ENCODE measurements at regions not wholly inside any gene's neighbourhood (a gene's known extent, or its start where the extent isn't known, plus 50 kb on each side); places are given as distances from the start of the nearest gene placed in this dataset.

DNA sequence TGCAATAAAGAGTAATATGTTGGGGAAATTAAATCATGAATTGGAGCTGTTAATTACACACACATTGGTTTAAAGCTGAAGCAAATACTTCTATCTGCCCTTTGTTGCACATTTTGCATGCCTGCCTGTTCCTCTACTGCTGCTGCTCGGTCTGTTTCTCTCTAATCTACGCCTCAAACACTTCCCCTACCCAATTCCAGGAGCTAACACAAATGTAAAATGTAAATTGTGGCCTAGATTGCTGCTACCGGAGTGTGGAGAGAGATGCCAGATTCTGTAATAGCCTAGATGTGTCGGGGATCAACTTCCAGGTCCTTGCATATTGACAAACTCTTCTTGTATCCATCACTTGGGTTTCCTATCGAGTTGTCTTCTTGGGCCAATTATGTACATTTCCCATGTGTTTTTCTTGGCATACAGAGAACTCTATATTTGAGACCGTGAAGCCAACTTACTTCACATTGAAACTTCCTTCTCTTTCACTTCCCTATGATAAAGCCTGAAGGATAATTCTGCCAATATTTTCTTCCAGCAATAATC lies 450.4 kb upstream of the NR2F2 start:
- no peak for DNase-seq (ENCODE audit: low spot score)
- in situ Hi-C loops (cut with HindIII; ENCODE audit: low sequenced_read_pairs) = no loop called here

DNA sequence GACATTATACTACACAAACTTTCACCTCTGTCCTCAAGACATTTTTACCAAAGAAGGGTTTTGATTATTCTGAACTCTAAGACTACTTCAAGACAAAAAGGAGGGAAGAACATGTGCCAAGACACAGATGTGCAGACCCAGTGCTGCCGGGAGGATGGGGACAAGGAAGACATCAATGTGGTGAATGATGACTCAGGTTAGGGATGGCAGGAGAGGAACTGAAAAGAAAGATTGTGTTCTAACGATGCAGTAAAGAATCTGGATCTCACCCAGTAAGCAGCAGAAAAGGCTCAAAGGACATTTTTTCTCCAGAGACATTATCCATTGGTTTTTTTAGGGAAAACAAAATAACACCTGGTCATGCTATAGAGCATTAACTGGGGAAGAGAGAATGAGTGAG lies 449.9 kb upstream of the NR2F2 start:
- in situ Hi-C loops (cut with HindIII; ENCODE audit: low sequenced_read_pairs) = no loop called here
- no peak for DNase-seq (ENCODE audit: low spot score)

DNA sequence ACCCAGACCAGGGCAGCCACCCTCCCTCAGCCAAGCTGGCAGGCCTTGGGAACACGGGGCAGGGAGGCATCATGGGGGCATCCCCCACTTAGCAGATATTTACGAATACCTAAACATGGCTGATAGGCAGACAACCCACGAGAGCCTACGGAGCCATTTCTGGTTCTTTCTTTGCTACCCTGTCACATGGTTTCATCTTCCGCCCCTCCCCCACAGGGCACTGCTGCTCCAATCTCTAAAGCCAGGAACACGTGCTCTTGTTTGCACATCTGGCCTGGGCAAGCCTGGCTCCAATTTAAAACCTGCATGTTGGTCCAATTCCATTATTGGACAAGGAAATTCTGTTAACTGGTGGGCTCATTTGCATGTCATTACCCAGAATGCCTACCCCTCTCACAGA lies 447.4 kb upstream of the NR2F2 start:
- in situ Hi-C loops (cut with HindIII; ENCODE audit: low sequenced_read_pairs) = no loop called here
- no peak for DNase-seq (ENCODE audit: low spot score)

DNA sequence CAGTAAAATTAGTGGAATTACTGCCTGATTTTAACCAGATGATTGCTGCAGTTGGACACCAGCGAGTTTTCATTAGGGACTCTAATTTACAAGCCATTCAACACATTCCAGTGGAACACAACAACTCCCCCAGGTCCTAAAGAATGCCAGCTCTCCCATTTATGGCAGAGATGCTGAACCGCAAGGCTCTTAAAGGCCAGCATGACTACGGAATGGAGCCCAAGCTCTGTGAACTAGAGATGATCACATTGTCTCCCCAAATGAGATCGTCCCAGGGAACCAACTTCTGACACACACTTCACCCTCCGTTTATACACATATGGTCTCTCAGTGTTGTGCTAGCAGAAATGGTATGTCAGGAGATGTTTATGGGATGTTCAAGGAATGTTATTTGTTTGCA lies 446.2 kb upstream of the NR2F2 start:
- in situ Hi-C loops (cut with HindIII; ENCODE audit: low sequenced_read_pairs) = no loop called here

DNA sequence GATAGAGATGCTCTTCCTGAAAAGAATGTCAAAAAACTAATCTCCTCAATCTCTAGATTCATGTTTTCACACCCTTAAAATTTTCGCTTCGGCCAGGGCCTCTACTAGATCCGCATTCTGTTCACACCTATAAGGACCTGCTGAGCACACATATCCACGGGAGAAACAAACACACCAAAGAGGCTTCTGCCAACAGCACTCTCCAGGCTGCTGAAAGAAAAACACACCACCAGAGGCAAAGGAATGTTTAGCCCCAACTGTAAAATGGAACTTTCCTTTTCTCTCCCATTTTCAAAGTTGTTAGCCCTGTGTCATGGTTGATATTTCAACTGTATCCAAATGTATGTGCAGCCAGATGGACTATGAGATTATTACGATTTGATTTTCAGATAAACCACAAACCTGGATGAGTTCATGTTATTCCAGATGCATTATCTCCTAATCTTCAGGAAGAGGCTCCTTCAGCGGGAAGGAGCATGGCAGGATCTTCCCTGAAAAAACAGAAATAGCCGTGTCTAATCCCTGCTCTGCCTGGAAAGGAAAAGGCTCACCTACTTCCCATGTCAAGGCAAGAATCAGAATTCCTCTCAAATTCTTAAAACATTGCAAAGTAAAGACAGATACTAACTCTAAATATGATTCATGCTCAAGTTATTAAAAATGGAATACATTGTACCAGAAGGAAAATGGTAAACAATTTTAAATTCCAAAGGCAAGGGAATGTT lies 442.7 kb upstream of the NR2F2 start:
- DNase-seq (ENCODE audit: low spot score) = no peak
- in situ Hi-C loops (cut with HindIII; ENCODE audit: low sequenced_read_pairs) = no loop called here

More for the DNA sequence above, 446.2 kb upstream of the NR2F2 start:
- no peak for DNase-seq (ENCODE audit: low spot score)

DNA sequence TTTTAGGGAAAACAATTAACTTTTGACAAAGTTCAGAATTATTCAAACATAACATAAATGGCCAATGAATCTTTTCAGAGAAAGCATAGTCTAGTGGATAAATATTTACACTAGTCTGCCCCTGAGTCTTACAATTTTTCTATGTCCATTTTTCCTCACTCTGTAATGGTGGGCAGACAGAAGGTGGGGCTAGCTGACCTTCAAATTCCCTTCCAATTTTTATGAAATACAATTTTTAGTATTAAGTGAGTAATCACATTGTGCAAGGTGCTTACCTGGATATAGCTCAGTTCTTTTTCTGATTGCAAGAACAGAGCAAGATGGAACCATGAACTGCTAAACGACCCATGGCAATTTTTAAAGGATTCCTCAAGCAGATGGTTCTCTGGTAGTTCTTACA lies 441.7 kb upstream of the NR2F2 start:
- DNase-seq (ENCODE audit: low spot score) = no peak
- in situ Hi-C loops (cut with HindIII; ENCODE audit: low sequenced_read_pairs) = no loop called here

DNA sequence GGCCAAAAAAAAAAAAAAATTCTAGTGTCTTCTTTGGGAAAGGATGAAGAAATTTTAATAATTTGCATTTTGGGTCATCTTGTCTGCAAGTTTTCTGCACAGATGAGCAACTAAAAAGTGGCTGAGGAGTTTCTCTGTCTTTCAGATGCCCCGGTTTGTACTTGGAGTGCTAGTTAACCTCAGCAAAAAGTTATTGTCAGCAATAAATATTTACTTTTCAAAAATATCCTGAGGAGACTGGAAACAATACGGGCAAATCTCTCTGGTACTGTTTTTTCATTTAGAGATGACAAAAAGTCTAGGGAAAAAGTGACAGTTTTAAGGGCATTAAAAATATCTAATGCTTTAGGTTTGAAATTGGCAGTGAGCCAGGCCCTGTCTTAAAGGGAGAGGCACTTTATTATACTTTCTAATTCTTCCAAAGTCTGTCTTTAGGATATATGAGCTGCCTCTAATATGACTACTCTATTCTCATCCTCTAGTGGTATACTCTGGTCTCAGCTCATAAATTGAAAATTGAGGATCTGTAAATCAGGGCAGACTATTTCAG lies 436.0 kb upstream of the NR2F2 start:
- in situ Hi-C loops (cut with HindIII; ENCODE audit: low sequenced_read_pairs) = no loop called here

DNA sequence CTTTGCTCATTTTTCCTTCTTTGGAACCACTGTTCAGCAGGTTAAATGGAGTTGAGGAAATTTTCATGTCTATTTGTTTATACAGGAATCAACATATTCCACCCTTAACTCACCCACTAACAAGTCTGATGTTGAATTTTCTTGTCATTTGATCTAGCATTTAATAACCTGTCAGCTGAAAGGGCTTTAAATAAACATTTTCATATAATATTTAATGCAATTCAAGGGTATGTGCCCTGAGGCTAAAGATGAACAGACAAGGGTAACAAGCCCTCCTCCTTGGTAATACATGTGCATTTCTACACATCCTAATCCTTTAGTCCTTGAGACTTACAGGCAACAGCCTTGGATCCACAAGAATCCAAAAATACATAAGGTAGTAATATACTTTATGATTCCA lies 435.0 kb upstream of the NR2F2 start:
- in situ Hi-C loops (cut with HindIII; ENCODE audit: low sequenced_read_pairs) = no loop called here
- no peak for DNase-seq (ENCODE audit: low spot score)

More for the DNA sequence above, 436.0 kb upstream of the NR2F2 start:
- DNase-seq (ENCODE audit: low spot score) = no peak

DNA sequence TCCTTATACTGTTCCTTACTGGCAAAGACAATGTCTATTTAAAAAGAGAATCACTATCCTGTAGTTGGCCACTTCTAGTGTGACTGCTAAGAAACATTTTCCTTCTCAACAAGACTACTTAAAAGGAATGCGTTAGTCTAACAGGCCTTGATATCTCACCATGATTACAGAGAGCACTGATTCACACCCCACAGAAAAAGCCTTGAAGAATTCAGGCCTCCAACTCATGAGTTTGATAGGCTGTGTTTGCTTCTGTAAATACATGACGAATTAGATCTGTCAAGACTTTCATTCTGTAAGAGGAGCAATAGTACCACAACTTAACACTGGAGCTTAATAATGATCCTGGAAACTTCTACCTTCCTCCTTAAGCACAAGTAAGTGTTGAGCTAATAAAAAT lies 432.8 kb upstream of the NR2F2 start:
- DNase-seq (ENCODE audit: low spot score) = no peak
- in situ Hi-C loops (cut with HindIII; ENCODE audit: low sequenced_read_pairs) = no loop called here

DNA sequence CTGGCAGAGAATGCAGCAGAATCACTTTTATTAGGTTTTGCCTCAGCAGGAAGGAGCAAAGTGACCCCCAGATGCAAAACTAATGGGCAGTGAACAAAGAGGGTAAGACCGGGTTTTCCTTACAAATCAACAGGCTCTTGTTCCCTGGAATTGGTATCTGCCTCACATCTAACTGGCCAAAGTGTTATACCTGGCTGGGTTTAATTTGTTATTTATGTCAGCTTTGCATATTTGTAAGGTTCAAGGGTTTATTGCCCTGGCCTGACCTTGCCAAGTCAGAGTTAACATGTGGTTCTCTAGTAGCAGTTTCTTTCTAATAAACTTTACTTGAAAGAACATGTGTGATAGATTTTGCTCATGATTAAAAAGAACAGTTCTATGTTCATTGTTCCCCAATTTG lies 431.7 kb upstream of the NR2F2 start:
- in situ Hi-C loops (cut with HindIII; ENCODE audit: low sequenced_read_pairs) = no loop called here
- no peak for DNase-seq (ENCODE audit: low spot score)

DNA sequence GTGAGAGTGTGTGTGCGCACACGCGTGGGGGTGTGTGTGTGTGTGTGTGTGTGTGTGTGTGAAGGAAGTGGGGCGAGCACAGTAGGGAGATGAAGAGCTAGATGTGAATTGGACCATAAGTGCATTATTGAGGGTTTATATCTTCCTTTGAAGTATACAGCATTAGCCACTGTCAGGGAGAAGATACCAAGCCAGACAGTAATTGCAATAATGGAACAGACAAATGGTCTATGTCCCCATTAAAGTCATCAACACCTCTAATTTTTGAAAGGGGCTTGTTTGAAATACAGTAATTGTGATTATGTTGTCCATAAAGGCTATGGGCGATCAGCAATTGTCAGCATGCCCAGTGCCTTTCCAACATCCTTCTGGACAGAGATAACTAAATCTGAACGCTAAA lies 429.2 kb upstream of the NR2F2 start:
- DNase-seq (ENCODE audit: low spot score) = no peak
- in situ Hi-C loops (cut with HindIII; ENCODE audit: low sequenced_read_pairs) = no loop called here

DNA sequence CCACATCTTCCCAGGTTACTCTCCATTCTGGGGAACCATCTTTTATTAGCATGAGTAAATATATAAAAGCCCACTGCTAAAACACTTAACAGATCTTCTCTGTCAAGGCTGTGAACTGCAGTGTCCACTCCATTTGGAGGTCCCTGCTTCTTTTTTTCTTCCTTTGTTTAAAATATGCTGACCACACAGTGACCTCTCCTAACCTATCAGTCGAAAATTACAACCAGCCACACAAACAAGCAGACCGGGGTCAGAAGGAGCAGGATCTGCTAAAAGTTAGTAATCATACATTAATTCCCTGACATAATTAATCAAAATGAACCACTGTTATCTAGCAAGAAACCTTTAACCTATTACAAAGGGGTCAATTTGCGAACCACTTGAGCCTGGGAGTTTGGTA lies 427.9 kb upstream of the NR2F2 start:
- DNase-seq (ENCODE audit: low spot score) = no peak
- in situ Hi-C loops (cut with HindIII; ENCODE audit: low sequenced_read_pairs) = no loop called here

DNA sequence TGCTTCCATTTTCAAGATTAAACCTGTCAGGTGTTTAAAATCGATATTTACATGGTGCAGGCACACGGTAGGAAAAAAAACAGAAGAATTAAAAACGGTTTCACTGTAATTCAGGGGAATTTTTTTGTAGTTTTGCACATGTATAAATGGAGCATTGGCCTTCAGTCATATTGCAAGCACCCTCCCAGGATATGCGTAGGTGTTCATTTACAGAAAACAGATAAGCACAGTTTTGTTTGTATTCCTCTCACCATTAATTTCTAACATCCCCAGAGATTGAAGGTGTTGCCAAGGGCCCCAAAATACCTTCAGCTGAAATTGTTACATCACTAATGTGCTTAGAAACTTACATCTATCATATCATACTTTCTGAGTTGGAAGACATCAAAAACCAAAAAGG lies 427.1 kb upstream of the NR2F2 start:
- DNase-seq (ENCODE audit: low spot score) = no peak
- in situ Hi-C loops (cut with HindIII; ENCODE audit: low sequenced_read_pairs) = no loop called here

DNA sequence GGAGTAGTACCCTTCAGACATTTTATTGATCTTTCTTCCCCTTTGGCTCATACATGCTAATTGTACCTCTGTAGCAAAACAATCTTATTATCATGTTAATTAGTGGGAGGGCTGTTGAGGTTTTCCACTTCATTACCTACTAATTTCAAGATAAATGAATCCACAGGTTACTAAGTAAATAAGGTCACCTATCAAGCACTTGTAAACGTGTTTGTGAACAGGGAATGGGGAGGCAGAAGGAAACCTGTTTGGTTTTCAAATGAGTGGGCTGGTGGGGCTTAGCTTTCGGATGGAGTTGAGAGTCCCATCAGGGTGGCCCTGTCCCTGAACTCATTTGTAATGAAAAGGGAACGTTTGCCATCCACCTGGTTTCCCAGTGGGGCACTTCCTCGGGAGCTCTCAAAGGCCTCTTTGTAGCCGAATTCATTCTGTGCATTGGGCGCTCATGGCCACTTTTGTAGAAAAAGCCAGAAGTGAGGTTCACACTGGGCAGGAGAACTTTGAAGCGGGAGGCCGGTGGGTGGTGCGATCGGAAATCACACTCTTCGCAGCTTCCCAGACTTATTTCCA lies 419.8 kb upstream of the NR2F2 start:
- DNase-seq (ENCODE audit: low spot score) = no peak
- in situ Hi-C loops (cut with HindIII; ENCODE audit: low sequenced_read_pairs) = no loop called here

DNA sequence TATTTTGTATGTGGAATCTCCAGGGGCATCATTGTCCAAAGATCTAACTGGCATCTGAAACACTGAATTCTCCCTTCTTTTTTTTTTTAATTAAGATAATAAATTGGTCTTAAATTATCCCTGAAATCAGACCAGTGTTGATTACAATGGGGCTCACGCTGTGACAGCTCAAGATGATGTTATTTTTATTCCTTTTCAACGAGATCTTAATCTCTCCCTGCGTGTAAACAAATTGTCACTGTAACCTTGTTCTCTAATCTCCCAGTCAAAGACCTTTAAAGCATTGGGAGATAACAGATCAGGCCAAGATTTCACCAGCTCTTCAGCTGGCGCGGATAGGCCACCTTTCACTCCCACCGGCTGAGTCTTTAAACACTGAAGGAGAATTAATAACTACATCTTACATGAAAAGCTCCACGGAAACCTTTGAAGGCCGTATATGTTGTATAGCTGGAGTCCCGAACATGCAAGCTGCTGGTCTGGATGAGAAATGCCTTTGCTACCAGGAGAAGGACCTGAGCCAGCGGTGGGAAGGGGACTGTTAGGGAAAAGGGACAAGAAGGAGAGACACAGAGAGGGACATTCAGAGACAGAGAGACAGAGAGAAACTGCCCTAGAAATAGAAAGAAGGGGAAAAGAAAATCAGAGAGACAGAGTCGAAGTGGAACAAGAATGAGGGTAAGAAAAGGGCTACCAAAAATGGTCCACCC lies 418.8 kb upstream of the NR2F2 start:
- in situ Hi-C loops (cut with HindIII; ENCODE audit: low sequenced_read_pairs) = no loop called here
- DNase-seq (ENCODE audit: low spot score) = no peak

DNA sequence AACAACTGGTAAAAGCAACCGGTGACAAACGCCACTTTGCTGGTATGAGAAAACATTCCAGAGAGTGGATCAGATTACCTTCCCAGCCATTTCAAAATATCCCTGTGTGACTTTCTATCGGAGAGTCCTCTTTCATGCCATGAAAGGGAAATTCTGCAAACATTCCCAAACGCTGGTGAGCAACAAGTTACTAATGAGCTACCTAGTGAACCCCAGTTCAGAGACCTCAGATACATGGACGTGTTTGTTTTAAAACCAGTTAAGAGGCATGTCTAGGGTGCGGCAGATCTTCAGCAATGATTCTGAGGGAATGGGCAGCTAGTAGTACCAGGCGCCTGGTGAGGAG lies 418.2 kb upstream of the NR2F2 start:
- in situ Hi-C loops (cut with HindIII; ENCODE audit: low sequenced_read_pairs) = no loop called here
- DNase-seq (ENCODE audit: low spot score) = no peak

DNA sequence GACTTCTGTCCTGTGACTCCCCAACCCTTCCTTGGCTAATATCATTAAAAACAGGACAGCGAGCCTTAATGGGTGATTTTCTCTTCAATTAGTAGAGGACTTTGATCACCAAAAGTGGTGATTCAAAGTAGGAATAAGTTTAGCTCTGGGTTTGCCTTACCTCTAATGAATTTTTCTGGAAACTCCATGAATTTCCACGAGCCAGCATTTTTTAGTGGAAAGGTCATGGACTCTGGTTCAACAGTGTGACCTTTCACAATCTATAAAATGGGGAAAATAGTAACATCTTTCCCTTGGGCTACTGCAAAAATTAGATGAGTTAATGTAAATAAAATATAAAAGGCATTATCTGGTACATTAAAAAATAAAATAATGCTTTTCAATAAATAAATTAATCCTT lies 417.8 kb upstream of the NR2F2 start:
- in situ Hi-C loops (cut with HindIII; ENCODE audit: low sequenced_read_pairs) = no loop called here
- no peak for DNase-seq (ENCODE audit: low spot score)

DNA sequence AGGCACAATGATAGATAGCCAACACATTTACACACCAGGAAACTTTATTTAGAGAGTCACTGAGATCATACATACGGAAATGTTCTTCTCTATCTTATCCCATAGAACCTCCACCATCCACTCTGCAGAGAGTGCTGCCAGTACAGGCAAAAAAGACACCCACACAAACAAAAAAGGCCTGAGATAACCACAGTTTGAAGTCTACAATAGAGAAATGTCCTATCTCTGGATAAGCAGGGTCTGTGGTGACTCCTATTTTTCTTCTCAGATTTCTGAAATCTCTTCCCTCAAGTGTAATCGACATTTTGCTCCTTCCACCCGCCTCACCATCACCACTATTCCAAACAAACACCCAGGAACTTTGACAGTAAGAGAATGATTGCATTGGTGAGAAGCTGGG lies 413.9 kb upstream of the NR2F2 start:
- in situ Hi-C loops (cut with HindIII; ENCODE audit: low sequenced_read_pairs) = no loop called here
- no peak for DNase-seq (ENCODE audit: low spot score)

DNA sequence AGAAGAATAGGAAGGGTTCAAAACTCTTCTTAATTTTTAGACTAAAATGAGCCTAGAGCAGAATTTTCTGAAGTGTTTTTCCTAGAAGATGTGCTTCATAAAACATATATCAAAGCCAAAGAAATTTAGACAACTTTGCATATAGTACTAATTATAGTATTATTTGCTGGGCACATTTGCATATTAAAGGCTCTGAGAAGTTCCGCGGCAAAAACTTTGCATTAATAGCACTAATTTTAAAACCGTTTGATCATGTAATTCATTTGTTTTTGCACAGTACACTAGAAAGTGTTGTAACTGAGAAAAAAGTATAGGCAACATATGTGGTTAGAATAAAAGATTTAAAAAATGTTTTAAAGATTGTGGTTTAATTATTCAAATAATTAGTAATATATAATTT lies 412.0 kb upstream of the NR2F2 start:
- in situ Hi-C loops (cut with HindIII; ENCODE audit: low sequenced_read_pairs) = no loop called here
- no peak for DNase-seq (ENCODE audit: low spot score)

DNA sequence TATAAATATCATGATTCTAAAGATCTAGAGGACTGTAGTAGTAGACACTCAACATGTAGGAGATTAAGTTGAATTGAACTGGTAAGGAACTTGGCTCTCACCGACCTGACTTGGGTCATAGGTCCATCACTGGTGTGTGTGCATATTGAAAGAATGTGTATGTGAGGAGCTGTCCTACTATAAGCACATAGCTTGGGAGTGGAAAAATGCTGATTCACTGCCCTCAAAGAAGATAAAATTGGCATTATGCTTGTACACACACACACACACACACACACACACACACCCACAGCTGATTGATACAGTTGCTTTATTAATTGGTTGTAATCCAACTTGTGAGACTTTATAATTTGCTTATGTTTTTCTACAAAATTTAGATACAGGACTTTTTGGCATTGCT lies 411.0 kb upstream of the NR2F2 start:
- DNase-seq (ENCODE audit: low spot score) = no peak
- in situ Hi-C loops (cut with HindIII; ENCODE audit: low sequenced_read_pairs) = no loop called here

Data from G401 (cell line).